SU-DHL-6 (cell line): ENCODE measurements at regions not wholly inside any gene's neighbourhood (a gene's known extent, or its start where the extent isn't known, plus 50 kb on each side); places are given as distances from the start of the nearest gene placed in this dataset.

Experiments
- H2AFZ ChIP-seq: fragments of 200-600 bp; sonication (generic); 2 replicates; pipeline ENCODE4 v1.6.1; 2014; ENCODE audit warnings: low read depth, mild to moderate bottlenecking, moderate library complexity, mixed read lengths, antibody characterized with exemption, low read length; ENCODE audit not compliant: severe bottlenecking
- H3F3A ChIP-seq: fragments of 200-600 bp; shearing (Covaris generic); 2 replicates; pipeline ENCODE4 v1.6.0; 2016; ENCODE audit warnings: antibody characterized with exemption, mild to moderate bottlenecking; ENCODE audit not compliant: insufficient read depth
- H3K27ac ChIP-seq: fragments of 200-600 bp; sonication (generic); 2 replicates; pipeline ENCODE4 v1.5.1; 2016; ENCODE audit warnings: low read depth, mild to moderate bottlenecking, low read length, moderate library complexity, mixed read lengths
- H3K27me3 ChIP-seq: fragments of 200-600 bp; sonication (generic), shearing (Covaris generic); 2 replicates; pipeline ENCODE4 v1.6.0; 2014; ENCODE audit warnings: mild to moderate bottlenecking, low read length
- H3K36me3 ChIP-seq: fragments of 200-600 bp; sonication (generic); 2 replicates; pipeline ENCODE4 v1.6.1; 2014; ENCODE audit warnings: mild to moderate bottlenecking, low read length, mixed read lengths
- H3K4me2 ChIP-seq: fragments of 300-600, 200-600 bp; shearing (Covaris generic), sonication (generic); 2 replicates; pipeline ENCODE4 v1.6.0; 2014; ENCODE audit warnings: low read length, low read depth, mild to moderate bottlenecking; ENCODE audit not compliant: poor library complexity, severe bottlenecking
- H3K4me3 ChIP-seq: fragments of 200-600 bp; sonication (generic); 2 replicates; pipeline ENCODE4 v1.5.1; 2014; ENCODE audit warnings: antibody characterized with exemption, low read length, mild to moderate bottlenecking, mixed read lengths; ENCODE audit not compliant: insufficient read depth, poor library complexity, severe bottlenecking
- H3K79me2 ChIP-seq: fragments of 200-600 bp; sonication (generic); 2 replicates; pipeline ENCODE4 v1.6.1; 2014; ENCODE audit warnings: mild to moderate bottlenecking, low read length, moderate library complexity; ENCODE audit not compliant: insufficient read depth
- H3K9ac ChIP-seq: fragments of 200-600 bp; sonication (generic); 2 replicates; pipeline ENCODE4 v1.7.0; 2014; ENCODE audit warnings: mild to moderate bottlenecking, low read length
- H3K9me2 ChIP-seq: fragments of 200-600 bp; sonication (generic); replicated peaks from 2 replicates; pipeline ENCODE4 v1.6.1; 2014; ENCODE audit warnings: low read length; ENCODE audit not compliant: insufficient read depth
- H3K9me3 ChIP-seq: fragments of 200-600 bp; sonication (generic); 2 replicates; pipeline ENCODE4 v1.6.1; 2014; ENCODE audit warnings: low read length, mixed read lengths; ENCODE audit not compliant: insufficient read depth
- H4K20me1 ChIP-seq: fragments of 200-600 bp; sonication (generic); 2 replicates; pipeline ENCODE4 v1.6.1; 2014; ENCODE audit warnings: low read depth, mild to moderate bottlenecking, antibody characterized with exemption, low read length, moderate library complexity, mixed read lengths
- EZH2phosphoT487 ChIP-seq: fragments of 200-600 bp; sonication (generic), shearing (Covaris generic); conservative IDR thresholded peaks from 2 replicates; pipeline ENCODE4 v1.6.1; 2018; ENCODE audit warnings: mild to moderate bottlenecking, antibody characterized with exemption, low read length, moderate library complexity, mixed read lengths
- TF ChIP-seq, protein P1 (sequence below): fragments of 200-600 bp; sonication (generic); IDR thresholded peaks from one replicate; pipeline ENCODE4 v1.5.1; 2017; ENCODE audit warnings: antibody characterized with exemption, mild to moderate bottlenecking, low read length, moderate library complexity; ENCODE audit not compliant: insufficient read depth, poor library complexity, severe bottlenecking

DNA sequence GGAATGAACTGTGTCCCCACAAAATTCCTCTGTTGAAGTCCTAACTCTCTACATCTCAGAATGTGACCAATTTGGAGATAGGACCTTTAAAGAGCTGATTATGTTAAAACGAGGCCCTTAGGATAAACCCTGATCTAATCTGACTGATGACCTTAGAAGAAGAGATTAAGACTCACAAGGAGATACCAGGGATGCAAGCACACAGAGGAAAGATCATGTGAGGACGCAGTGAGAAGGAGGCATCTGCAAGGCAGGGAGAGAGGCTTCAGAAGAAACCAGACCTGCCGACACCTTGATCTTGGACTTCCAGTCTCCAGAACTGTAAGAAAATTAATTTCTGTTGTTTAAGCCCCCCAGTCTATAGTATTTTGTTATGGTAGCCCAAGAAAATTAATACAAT lies 94.9 kb upstream of the ZNF800 start:
- no peaks in the 10 kb centered on the region for H3K79me2 ChIP-seq
- H3K27me3 ChIP-seq = no peaks in the 10 kb centered on the region
- H2AFZ ChIP-seq = no peak overlapping the region
- H3K4me3 ChIP-seq = no peak overlapping the region
- H3K9ac ChIP-seq = no peak overlapping the region
- no peak overlapping the region for H3K4me2 ChIP-seq
- H4K20me1 ChIP-seq = no peaks in the 10 kb centered on the region
- no peaks in the 10 kb centered on the region for H3F3A ChIP-seq
- no peak overlapping the region for H3K27ac ChIP-seq
- H3K9me3 ChIP-seq = no peaks in the 10 kb centered on the region
- no peak for TF ChIP-seq EZH2phosphoT487
- TF ChIP-seq, protein P1, sequence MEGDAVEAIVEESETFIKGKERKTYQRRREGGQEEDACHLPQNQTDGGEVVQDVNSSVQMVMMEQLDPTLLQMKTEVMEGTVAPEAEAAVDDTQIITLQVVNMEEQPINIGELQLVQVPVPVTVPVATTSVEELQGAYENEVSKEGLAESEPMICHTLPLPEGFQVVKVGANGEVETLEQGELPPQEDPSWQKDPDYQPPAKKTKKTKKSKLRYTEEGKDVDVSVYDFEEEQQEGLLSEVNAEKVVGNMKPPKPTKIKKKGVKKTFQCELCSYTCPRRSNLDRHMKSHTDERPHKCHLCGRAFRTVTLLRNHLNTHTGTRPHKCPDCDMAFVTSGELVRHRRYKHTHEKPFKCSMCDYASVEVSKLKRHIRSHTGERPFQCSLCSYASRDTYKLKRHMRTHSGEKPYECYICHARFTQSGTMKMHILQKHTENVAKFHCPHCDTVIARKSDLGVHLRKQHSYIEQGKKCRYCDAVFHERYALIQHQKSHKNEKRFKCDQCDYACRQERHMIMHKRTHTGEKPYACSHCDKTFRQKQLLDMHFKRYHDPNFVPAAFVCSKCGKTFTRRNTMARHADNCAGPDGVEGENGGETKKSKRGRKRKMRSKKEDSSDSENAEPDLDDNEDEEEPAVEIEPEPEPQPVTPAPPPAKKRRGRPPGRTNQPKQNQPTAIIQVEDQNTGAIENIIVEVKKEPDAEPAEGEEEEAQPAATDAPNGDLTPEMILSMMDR = no peak
- no peaks in the 10 kb centered on the region for H3K9me2 ChIP-seq
- no peaks in the 10 kb centered on the region for H3K36me3 ChIP-seq

DNA sequence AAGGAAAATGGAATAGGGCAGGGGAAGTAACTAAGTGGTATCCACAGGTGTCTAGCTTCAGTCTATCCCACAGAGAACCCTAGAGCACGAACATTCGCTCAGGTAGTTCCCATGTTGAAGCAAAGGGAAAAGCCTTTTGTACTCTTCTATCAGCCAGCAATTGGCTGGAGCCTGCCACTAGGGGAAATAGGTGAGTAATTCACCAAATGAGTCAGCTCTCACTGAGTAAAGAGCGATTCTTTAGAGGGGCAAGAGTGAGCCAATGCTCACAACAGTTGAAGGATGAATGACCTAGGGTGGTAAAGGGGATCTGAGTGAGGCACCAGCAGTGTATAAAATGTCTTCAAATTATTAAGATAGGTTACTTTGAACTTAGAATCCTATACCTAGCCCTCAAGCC lies 94.1 kb upstream of the ZNF800 start:
- Histone ChIP-seq H3K4me2 (no peak overlapping the region), H3K79me2 (no peaks in the 10 kb centered on the region), H3K27me3 (no peaks in the 10 kb centered on the region), H3F3A (no peaks in the 10 kb centered on the region), H3K9ac (no peak overlapping the region), H3K36me3 (no peaks in the 10 kb centered on the region), H3K9me3 (no peaks in the 10 kb centered on the region), H3K27ac (no peak overlapping the region), H3K9me2 (no peaks in the 10 kb centered on the region), H4K20me1 (no peaks in the 10 kb centered on the region), H3K4me3 (no peak overlapping the region), H2AFZ (no peak overlapping the region)
- TF ChIP-seq EZH2phosphoT487 = no peak
- TF ChIP-seq, protein P1 = no peak

DNA sequence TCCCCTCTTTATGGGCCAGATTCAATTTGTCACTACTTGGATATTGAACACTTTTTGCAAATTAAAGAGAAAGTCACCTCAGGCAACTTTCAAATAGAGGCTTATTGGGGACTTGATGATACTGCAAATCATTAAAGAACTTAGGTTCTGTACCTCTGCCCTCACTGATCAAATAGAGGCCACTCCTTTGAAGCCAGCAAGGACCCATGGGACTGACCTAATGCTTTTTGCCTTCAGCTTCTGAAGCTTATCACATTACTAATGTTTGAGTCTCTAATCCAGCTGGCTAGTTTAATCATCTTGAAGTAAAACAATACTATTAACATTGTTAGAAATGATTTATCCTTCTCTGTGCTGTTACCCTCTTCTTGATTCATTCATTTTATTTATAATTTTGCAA lies 93.0 kb upstream of the ZNF800 start:
- H4K20me1 ChIP-seq = no peaks in the 10 kb centered on the region
- no peaks in the 10 kb centered on the region for H3K79me2 ChIP-seq
- no peak overlapping the region for H3K4me2 ChIP-seq
- TF ChIP-seq, protein P1 = no peak
- TF ChIP-seq EZH2phosphoT487 = no peak
- no peaks in the 10 kb centered on the region for H3K9me3 ChIP-seq
- H2AFZ ChIP-seq = no peak overlapping the region
- no peak overlapping the region for H3K9ac ChIP-seq
- no peaks in the 10 kb centered on the region for H3K9me2 ChIP-seq
- no peak overlapping the region for H3K4me3 ChIP-seq
- H3K27me3 ChIP-seq = no peaks in the 10 kb centered on the region
- H3F3A ChIP-seq = no peaks in the 10 kb centered on the region
- H3K36me3 ChIP-seq = no peaks in the 10 kb centered on the region
- H3K27ac ChIP-seq = no peak overlapping the region

DNA sequence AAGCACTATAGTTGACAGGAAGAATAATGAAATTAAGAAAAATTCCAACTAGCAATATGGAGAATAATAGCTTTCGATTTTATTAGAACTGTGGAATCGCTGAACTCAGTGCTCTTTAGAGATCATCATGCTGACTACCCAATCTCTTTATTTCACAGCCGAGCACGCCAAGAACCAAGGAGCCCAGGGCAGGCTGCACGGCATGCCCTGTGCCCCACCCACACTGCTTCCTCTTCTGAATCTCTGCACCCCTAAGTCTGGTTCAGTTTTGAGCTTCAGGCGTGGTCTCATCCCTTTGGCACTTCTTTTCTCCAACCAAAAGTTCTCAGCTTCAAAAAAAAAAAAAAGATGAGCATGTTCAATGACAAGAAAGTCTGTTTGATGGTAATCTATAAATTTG lies 92.4 kb upstream of the ZNF800 start:
- Histone ChIP-seq H3K36me3 (no peaks in the 10 kb centered on the region), H3K9me2 (no peaks in the 10 kb centered on the region), H3K9me3 (no peaks in the 10 kb centered on the region), H2AFZ (no peak overlapping the region), H3K4me2 (no peak overlapping the region), H3K79me2 (no peaks in the 10 kb centered on the region), H3K9ac (no peak overlapping the region), H4K20me1 (no peaks in the 10 kb centered on the region), H3F3A (no peaks in the 10 kb centered on the region), H3K27ac (no peak overlapping the region), H3K27me3 (no peaks in the 10 kb centered on the region), H3K4me3 (no peak overlapping the region)
- TF ChIP-seq, protein P1 = no peak
- no peak for TF ChIP-seq EZH2phosphoT487
